ENCODE measurements at regions not wholly inside any gene's neighbourhood (a gene's known extent, or its start where the extent isn't known, plus 50 kb on each side); places are given as distances from the start of the nearest gene placed in this dataset.

DNA sequence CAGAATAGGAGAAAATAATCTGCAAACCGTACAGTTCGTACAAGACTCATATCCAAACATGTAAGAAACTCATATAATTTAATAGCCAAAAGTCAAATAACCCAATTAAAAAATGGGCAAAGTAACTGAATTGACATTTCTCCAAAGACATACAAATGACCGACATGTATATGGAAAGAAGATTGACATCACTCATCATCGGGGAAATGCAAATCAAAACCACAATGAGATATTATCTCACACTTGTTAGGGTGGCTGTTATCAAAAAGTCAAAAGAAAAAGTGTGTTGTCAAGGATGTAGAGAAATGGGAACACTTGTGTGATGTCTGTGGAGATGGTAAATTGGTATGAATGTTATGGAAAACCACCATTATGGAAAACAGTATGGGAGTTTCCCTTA is 70.5 kb upstream of the STXBP5 start (continued):
- TF ChIP-seq, protein P1, sequence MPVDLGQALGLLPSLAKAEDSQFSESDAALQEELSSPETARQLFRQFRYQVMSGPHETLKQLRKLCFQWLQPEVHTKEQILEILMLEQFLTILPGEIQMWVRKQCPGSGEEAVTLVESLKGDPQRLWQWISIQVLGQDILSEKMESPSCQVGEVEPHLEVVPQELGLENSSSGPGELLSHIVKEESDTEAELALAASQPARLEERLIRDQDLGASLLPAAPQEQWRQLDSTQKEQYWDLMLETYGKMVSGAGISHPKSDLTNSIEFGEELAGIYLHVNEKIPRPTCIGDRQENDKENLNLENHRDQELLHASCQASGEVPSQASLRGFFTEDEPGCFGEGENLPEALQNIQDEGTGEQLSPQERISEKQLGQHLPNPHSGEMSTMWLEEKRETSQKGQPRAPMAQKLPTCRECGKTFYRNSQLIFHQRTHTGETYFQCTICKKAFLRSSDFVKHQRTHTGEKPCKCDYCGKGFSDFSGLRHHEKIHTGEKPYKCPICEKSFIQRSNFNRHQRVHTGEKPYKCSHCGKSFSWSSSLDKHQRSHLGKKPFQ (CRISPR knock-in tag; IDR thresholded peaks at IDR 0.05; ENCODE audit: insufficient replicate concordance): no peak
- TF ChIP-seq, protein P2, sequence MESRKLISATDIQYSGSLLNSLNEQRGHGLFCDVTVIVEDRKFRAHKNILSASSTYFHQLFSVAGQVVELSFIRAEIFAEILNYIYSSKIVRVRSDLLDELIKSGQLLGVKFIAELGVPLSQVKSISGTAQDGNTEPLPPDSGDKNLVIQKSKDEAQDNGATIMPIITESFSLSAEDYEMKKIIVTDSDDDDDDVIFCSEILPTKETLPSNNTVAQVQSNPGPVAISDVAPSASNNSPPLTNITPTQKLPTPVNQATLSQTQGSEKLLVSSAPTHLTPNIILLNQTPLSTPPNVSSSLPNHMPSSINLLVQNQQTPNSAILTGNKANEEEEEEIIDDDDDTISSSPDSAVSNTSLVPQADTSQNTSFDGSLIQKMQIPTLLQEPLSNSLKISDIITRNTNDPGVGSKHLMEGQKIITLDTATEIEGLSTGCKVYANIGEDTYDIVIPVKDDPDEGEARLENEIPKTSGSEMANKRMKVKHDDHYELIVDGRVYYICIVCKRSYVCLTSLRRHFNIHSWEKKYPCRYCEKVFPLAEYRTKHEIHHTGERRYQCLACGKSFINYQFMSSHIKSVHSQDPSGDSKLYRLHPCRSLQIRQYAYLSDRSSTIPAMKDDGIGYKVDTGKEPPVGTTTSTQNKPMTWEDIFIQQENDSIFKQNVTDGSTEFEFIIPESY (CRISPR knock-in tag; IDR thresholded peaks at IDR 0.05): no peak
- TF ChIP-seq ZNF616 (CRISPR knock-in tag; IDR thresholded peaks at IDR 0.05; ENCODE audit: low read depth): no peak

DNA sequence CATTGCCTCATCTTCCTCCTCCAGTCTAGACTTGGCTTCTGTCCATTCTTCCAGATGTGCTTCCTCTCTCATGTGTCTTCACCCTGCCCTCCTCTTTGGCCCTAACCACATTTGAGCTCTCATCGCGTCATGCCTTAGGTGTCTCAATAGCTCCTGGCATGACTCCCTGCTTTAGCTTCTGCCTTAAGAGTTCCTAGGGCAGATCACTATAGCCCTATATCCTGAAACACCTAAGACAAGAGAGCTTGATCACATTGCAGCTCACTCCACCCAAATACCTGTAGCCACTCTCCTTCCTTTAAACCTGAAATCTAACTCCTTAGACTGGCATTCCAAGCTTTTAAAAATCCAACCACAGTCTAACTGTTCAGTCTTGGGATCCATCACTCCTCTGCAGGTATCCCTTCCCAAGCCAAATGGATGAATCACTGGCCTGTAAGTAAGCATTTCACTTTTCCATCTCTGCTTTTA is 69.0 kb upstream of the STXBP5 start:
- no TSS peak for BruUV-seq (replicated peaks)
- Histone ChIP-seq H2AFZ (ENCODE audit: low read length) (no peak overlapping the region), H3K9ac (ENCODE audit: insufficient read depth, low read depth, low read length) (no peak overlapping the region)
- no peak for TF ChIP-seq ZMYM2 (CRISPR knock-in tag; IDR thresholded peaks at IDR 0.05)
- no peak for TF ChIP-seq ZFP62 (CRISPR knock-in tag; IDR thresholded peaks at IDR 0.05)
- TF ChIP-seq IKZF1 (IDR thresholded peaks at IDR 0.05): no peak
- no peak for TF ChIP-seq CBX1 (IDR thresholded peaks at IDR 0.05; ENCODE audit: low read depth)
- TF ChIP-seq, protein P3, sequence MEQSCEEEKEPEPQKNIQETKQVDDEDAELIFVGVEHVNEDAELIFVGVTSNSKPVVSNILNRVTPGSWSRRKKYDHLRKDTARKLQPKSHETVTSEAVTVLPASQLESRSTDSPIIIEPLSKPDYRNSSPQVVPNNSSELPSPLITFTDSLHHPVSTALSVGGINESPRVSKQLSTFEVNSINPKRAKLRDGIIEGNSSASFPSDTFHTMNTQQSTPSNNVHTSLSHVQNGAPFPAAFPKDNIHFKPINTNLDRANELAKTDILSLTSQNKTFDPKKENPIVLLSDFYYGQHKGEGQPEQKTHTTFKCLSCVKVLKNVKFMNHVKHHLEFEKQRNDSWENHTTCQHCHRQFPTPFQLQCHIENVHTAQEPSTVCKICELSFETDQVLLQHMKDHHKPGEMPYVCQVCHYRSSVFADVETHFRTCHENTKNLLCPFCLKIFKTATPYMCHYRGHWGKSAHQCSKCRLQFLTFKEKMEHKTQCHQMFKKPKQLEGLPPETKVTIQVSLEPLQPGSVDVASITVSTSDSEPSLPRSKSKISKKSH (CRISPR knock-in tag; IDR thresholded peaks at IDR 0.05; ENCODE audit: borderline replicate concordance): no peak
- TF ChIP-seq ZNF256 (CRISPR knock-in tag; conservative IDR thresholded peaks at IDR 0.05): no peak
- TF ChIP-seq, protein P4, sequence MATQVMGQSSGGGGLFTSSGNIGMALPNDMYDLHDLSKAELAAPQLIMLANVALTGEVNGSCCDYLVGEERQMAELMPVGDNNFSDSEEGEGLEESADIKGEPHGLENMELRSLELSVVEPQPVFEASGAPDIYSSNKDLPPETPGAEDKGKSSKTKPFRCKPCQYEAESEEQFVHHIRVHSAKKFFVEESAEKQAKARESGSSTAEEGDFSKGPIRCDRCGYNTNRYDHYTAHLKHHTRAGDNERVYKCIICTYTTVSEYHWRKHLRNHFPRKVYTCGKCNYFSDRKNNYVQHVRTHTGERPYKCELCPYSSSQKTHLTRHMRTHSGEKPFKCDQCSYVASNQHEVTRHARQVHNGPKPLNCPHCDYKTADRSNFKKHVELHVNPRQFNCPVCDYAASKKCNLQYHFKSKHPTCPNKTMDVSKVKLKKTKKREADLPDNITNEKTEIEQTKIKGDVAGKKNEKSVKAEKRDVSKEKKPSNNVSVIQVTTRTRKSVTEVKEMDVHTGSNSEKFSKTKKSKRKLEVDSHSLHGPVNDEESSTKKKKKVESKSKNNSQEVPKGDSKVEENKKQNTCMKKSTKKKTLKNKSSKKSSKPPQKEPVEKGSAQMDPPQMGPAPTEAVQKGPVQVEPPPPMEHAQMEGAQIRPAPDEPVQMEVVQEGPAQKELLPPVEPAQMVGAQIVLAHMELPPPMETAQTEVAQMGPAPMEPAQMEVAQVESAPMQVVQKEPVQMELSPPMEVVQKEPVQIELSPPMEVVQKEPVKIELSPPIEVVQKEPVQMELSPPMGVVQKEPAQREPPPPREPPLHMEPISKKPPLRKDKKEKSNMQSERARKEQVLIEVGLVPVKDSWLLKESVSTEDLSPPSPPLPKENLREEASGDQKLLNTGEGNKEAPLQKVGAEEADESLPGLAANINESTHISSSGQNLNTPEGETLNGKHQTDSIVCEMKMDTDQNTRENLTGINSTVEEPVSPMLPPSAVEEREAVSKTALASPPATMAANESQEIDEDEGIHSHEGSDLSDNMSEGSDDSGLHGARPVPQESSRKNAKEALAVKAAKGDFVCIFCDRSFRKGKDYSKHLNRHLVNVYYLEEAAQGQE (IDR thresholded peaks at IDR 0.05; ENCODE audit: borderline replicate concordance in 1 of 2, low read depth in 1 of 2, low read length in 2 of 2): no peak
- TF ChIP-seq IRX3 (CRISPR knock-in tag; IDR thresholded peaks at IDR 0.05; ENCODE audit: borderline replicate concordance, low read depth): no peak
- TF ChIP-seq KLF15 (CRISPR knock-in tag; IDR thresholded peaks at IDR 0.05; ENCODE audit: borderline replicate concordance): no peak
- TF ChIP-seq TGIF2 (CRISPR knock-in tag; IDR thresholded peaks at IDR 0.05): no peak

More for the DNA sequence above, 69.0 kb upstream of the STXBP5 start:
- Histone ChIP-seq H3K9me3 (ENCODE audit: low read length) (no peaks in the 10 kb centered on the region), H3K27me3 (ENCODE audit: control insufficient read depth in 1 of 2, insufficient read depth in 2 of 2, low read length in 2 of 2) (no peaks in the 10 kb centered on the region), H3K36me3 (replicated peaks in 1 of 2; ENCODE audit: control insufficient read depth in 1 of 2, insufficient read depth in 2 of 2, low read length in 2 of 2) (no peaks in the 10 kb centered on the region), H3K4me1 (ENCODE audit: insufficient read depth, low read length) (no peaks in the 10 kb centered on the region), H3K79me2 (ENCODE audit: insufficient read depth, low read length) (no peaks in the 10 kb centered on the region), H3K4me3 (replicated peaks in 1 of 3; ENCODE audit: insufficient read depth in 1 of 3, low read depth in 2 of 3, low read length in 3 of 3) (no peak overlapping the region), H3K4me2 (ENCODE audit: low read depth, low read length) (no peak overlapping the region), H3K27ac (ENCODE audit: extremely low read length, insufficient read depth, low read length) (no peak overlapping the region), H4K20me1 (ENCODE audit: insufficient read depth, low read length) (no peaks in the 10 kb centered on the region)
- in situ Hi-C loops (cut with HindIII; ENCODE audit: extremely low pct_ligation_motif_present, low pct_unique_long_range_greater_than_20kb): no loop called here
- intact Hi-C loops (cut with micrococcal nuclease; ENCODE audit: unreplicated experiment): no loop called here
- POLR2A ChIA-PET: interaction anchor here (0.7 kb wide), 1 partner anchor 13 kb away, joined by 3 read pairs; no protein-coding TSS in a partner anchor
- no peak for ATAC-seq
- CTCF ChIA-PET (ENCODE audit: low intra/inter-chr PET ratio, low total read pairs): no interaction called here
- DNase-seq (ENCODE audit: low spot score): no peak
- WGBS (ENCODE audit: low lambda C conversion rate): 70% methylated on average over 2 of the region's 2 CpGs
- no peak for FAIRE-seq
